ENCODE measurements at regions not wholly inside any gene's neighbourhood (a gene's known extent, or its start where the extent isn't known, plus 50 kb on each side); places are given as distances from the start of the nearest gene placed in this dataset.

GRCh38 chr12:63396135-63396534 lies 245.1 kb upstream of the AVPR1A start:
- H3K9me3 ChIP-seq (replicated peaks): no peaks in the 10 kb centered on the region
- H3K4me3 ChIP-seq: no peak overlapping the region
- DNase-seq: no peak
- no peaks in the 10 kb centered on the region for H3K4me1 ChIP-seq
- H3K27me3 ChIP-seq (ENCODE audit: low read depth): no peaks in the 10 kb centered on the region
- no peak overlapping the region for H3K27ac ChIP-seq (replicated peaks)
- TF ChIP-seq CTCF (IDR thresholded peaks at IDR 0.05; ENCODE audit: borderline replicate concordance): no peak
- intact Hi-C loops (cut with micrococcal nuclease): no loop called here
- no peaks in the 10 kb centered on the region for H3K36me3 ChIP-seq

GRCh38 chr12:63394983-63395382 lies 244.0 kb upstream of the AVPR1A start:
- intact Hi-C loops (cut with micrococcal nuclease): no loop called here
- Histone ChIP-seq H3K36me3 (no peaks in the 10 kb centered on the region), H3K9me3 (replicated peaks) (no peaks in the 10 kb centered on the region), H3K4me3 (no peak overlapping the region), H3K27ac (replicated peaks) (no peak overlapping the region), H3K4me1 (no peaks in the 10 kb centered on the region), H3K27me3 (ENCODE audit: low read depth) (no peaks in the 10 kb centered on the region)
- TF ChIP-seq CTCF (IDR thresholded peaks at IDR 0.05; ENCODE audit: borderline replicate concordance): no peak
- DNase-seq: no peak

GRCh38 chr12:63394349-63394748 lies 243.3 kb upstream of the AVPR1A start:
- H3K4me1 ChIP-seq: no peaks in the 10 kb centered on the region
- no peak overlapping the region for H3K27ac ChIP-seq (replicated peaks)
- no peak for DNase-seq
- H3K4me3 ChIP-seq: no peak overlapping the region
- no peaks in the 10 kb centered on the region for H3K9me3 ChIP-seq (replicated peaks)
- H3K27me3 ChIP-seq (ENCODE audit: low read depth): no peaks in the 10 kb centered on the region
- no peak for TF ChIP-seq CTCF (IDR thresholded peaks at IDR 0.05; ENCODE audit: borderline replicate concordance)
- intact Hi-C loops (cut with micrococcal nuclease): no loop called here
- H3K36me3 ChIP-seq: no peaks in the 10 kb centered on the region

- no peak overlapping the region for H3K4me3 ChIP-seq
- intact Hi-C loops (cut with micrococcal nuclease): no loop called here
- no peak overlapping the region for H3K27ac ChIP-seq (replicated peaks)
- no peaks in the 10 kb centered on the region for H3K9me3 ChIP-seq (replicated peaks)
- no peaks in the 10 kb centered on the region for H3K4me1 ChIP-seq
- DNase-seq: no peak
- H3K27me3 ChIP-seq (ENCODE audit: low read depth): no peaks in the 10 kb centered on the region
- no peaks in the 10 kb centered on the region for H3K36me3 ChIP-seq
- TF ChIP-seq CTCF (IDR thresholded peaks at IDR 0.05; ENCODE audit: borderline replicate concordance): no peak
These were observed 238.2 kb upstream of the AVPR1A start for GRCh38 chr12:63389211-63389610.

GRCh38 chr12:63387771-63388170 lies 236.8 kb upstream of the AVPR1A start:
- no peak for DNase-seq
- TF ChIP-seq CTCF (IDR thresholded peaks at IDR 0.05; ENCODE audit: borderline replicate concordance): no peak
- Histone ChIP-seq H3K27ac (replicated peaks) (no peak overlapping the region), H3K27me3 (ENCODE audit: low read depth) (no peaks in the 10 kb centered on the region), H3K36me3 (no peaks in the 10 kb centered on the region), H3K4me1 (no peaks in the 10 kb centered on the region), H3K4me3 (no peak overlapping the region), H3K9me3 (replicated peaks) (no peaks in the 10 kb centered on the region)
- intact Hi-C loops (cut with micrococcal nuclease): no loop called here

GRCh38 chr12:63382930-63383329 lies 231.9 kb upstream of the AVPR1A start:
- DNase-seq: no peak
- H3K27me3 ChIP-seq (ENCODE audit: low read depth): peaks cover 5% of the 10 kb centered on the region
- H3K4me3 ChIP-seq: no peak overlapping the region
- H3K36me3 ChIP-seq: no peaks in the 10 kb centered on the region
- no peak for TF ChIP-seq CTCF (IDR thresholded peaks at IDR 0.05; ENCODE audit: borderline replicate concordance)
- H3K27ac ChIP-seq (replicated peaks): no peak overlapping the region
- intact Hi-C loops (cut with micrococcal nuclease): no loop called here
- H3K9me3 ChIP-seq (replicated peaks): peaks cover 2% of the 10 kb centered on the region
- H3K4me1 ChIP-seq: no peaks in the 10 kb centered on the region

Data from left ventricle myocardium inferior (tissue), 1 donor.